ENCODE measurements at regions not wholly inside any gene's neighbourhood (a gene's known extent, or its start where the extent isn't known, plus 50 kb on each side); places are given as distances from the start of the nearest gene placed in this dataset.

DNA sequence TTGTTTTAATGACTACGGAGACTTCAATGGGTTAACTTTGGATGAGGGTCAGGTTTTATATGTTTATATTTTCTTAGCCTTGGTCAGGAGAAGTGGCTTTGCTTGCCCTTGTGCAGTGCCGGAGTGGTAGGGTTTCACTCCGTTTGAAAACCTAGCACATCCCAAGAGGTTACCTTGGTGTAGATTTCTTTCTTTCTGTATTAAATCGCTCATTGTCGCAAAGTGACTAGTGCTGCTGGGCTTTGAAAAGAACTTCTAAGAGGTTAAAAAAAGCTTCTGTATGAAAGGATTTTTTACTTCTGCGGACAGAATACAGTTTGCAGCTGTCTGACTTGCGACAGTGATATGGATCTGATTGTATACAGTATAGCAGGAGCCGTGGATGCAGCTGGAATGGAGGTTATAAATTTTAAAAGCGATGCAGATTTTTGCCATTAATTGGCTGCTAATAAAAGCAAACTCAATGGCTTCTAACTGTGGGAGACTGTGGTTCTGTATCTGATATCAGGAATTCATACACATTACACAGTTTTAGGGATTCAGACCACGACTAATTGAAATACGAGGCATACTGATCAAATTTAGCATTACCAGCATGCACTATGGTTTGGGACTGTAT is 340.9 kb upstream of the PITX2 start:
- POLR2A ChIA-PET, result no interaction called here
- CTCF ChIA-PET, result interaction anchor here (0.6 kb wide), 1 partner anchor 208 kb away, joined by 3 read pairs; no protein-coding TSS in a partner anchor

DNA sequence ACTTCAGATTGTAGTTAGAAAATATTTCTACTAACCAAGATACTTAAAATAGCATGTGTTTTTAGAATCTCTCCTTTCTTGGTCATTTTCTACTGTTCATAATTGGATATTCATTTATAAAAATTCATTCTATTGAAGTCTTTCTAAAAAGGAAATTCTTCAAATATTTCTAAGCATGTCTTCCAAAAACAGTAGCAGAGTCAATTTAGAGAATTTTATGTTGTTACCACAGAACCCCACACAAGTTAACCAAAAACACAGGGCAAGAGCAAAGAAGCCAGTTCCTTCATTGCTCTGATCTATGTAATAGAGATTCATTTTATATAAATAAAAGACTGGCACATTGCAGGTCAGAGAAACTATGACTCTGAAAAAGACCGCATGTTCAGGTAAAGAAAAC is 345.1 kb upstream of the PITX2 start:
- DNase-seq (ENCODE audit: low read depth, low spot score) (no peak), ATAC-seq (no peak)
- Histone ChIP-seq H3K4me1 (ENCODE audit: control insufficient read depth, insufficient read depth, low read length) (no peaks in the 10 kb centered on the region), H3K27me3 (ENCODE audit: control insufficient read depth, insufficient read depth, low read length) (no peaks in the 10 kb centered on the region), H3K9me3 (ENCODE audit: control insufficient read depth, insufficient read depth, low read depth, low read length) (no peaks in the 10 kb centered on the region), H3K36me3 (ENCODE audit: control insufficient read depth, insufficient read depth, low read length) (no peaks in the 10 kb centered on the region; the same call in 1 of the 2 replicates), H3K27ac (ENCODE audit: low read length) (no peak overlapping the region), H3K4me3 (ENCODE audit: low read depth in 2 of 2, low read length in 2 of 2) (no peak overlapping the region)
- BruUV-seq (replicated peaks), result no TSS peak
- ChIA-PET POLR2A (no interaction called here), CTCF (no interaction called here)
- TF ChIP-seq, protein P1, sequence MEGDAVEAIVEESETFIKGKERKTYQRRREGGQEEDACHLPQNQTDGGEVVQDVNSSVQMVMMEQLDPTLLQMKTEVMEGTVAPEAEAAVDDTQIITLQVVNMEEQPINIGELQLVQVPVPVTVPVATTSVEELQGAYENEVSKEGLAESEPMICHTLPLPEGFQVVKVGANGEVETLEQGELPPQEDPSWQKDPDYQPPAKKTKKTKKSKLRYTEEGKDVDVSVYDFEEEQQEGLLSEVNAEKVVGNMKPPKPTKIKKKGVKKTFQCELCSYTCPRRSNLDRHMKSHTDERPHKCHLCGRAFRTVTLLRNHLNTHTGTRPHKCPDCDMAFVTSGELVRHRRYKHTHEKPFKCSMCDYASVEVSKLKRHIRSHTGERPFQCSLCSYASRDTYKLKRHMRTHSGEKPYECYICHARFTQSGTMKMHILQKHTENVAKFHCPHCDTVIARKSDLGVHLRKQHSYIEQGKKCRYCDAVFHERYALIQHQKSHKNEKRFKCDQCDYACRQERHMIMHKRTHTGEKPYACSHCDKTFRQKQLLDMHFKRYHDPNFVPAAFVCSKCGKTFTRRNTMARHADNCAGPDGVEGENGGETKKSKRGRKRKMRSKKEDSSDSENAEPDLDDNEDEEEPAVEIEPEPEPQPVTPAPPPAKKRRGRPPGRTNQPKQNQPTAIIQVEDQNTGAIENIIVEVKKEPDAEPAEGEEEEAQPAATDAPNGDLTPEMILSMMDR (IDR thresholded peaks at IDR 0.05), result no peak
- TF ChIP-seq, protein P2, sequence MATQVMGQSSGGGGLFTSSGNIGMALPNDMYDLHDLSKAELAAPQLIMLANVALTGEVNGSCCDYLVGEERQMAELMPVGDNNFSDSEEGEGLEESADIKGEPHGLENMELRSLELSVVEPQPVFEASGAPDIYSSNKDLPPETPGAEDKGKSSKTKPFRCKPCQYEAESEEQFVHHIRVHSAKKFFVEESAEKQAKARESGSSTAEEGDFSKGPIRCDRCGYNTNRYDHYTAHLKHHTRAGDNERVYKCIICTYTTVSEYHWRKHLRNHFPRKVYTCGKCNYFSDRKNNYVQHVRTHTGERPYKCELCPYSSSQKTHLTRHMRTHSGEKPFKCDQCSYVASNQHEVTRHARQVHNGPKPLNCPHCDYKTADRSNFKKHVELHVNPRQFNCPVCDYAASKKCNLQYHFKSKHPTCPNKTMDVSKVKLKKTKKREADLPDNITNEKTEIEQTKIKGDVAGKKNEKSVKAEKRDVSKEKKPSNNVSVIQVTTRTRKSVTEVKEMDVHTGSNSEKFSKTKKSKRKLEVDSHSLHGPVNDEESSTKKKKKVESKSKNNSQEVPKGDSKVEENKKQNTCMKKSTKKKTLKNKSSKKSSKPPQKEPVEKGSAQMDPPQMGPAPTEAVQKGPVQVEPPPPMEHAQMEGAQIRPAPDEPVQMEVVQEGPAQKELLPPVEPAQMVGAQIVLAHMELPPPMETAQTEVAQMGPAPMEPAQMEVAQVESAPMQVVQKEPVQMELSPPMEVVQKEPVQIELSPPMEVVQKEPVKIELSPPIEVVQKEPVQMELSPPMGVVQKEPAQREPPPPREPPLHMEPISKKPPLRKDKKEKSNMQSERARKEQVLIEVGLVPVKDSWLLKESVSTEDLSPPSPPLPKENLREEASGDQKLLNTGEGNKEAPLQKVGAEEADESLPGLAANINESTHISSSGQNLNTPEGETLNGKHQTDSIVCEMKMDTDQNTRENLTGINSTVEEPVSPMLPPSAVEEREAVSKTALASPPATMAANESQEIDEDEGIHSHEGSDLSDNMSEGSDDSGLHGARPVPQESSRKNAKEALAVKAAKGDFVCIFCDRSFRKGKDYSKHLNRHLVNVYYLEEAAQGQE (IDR thresholded peaks at IDR 0.05; ENCODE audit: insufficient read depth in 1 of 2, low read depth in 2 of 2, low read length in 1 of 2), result no peak
- no peak for TF ChIP-seq SIN3A (IDR thresholded peaks at IDR 0.05; ENCODE audit: borderline replicate concordance, insufficient read depth, low read depth, low read length)
- TF ChIP-seq POLR2AphosphoS5 (IDR thresholded peaks at IDR 0.05; ENCODE audit: low read depth, low read length), result no peak
- no peak for TF ChIP-seq TCF7L2 (IDR thresholded peaks at IDR 0.05; ENCODE audit: low read depth, low read length)
- intact Hi-C loops (cut with micrococcal nuclease; ENCODE audit: unreplicated experiment), result no loop called here
- in situ Hi-C loops (cut with HindIII; ENCODE audit: low pct_unique_long_range_greater_than_20kb, low sequenced_read_pairs), result no loop called here

More for the DNA sequence above, 340.9 kb upstream of the PITX2 start:
- intact Hi-C loops (cut with micrococcal nuclease; ENCODE audit: unreplicated experiment), result no loop called here
- ATAC-seq (no peak), DNase-seq (ENCODE audit: low read depth, low spot score) (no peak)
- no TSS peak for BruUV-seq (replicated peaks)
- Histone ChIP-seq H3K4me3 (ENCODE audit: low read depth in 2 of 2, low read length in 2 of 2) (no peak overlapping the region), H3K36me3 (ENCODE audit: control insufficient read depth, insufficient read depth, low read length) (no peaks in the 10 kb centered on the region; the same call in 1 of the 2 replicates), H3K27me3 (ENCODE audit: control insufficient read depth, insufficient read depth, low read length) (no peaks in the 10 kb centered on the region), H3K9me3 (ENCODE audit: control insufficient read depth, insufficient read depth, low read depth, low read length) (no peaks in the 10 kb centered on the region), H3K4me1 (ENCODE audit: control insufficient read depth, insufficient read depth, low read length) (no peaks in the 10 kb centered on the region), H3K27ac (ENCODE audit: low read length) (no peak overlapping the region)
- in situ Hi-C loops (cut with HindIII; ENCODE audit: low pct_unique_long_range_greater_than_20kb, low sequenced_read_pairs), result no loop called here
- no peak for TF ChIP-seq TCF7L2 (IDR thresholded peaks at IDR 0.05; ENCODE audit: low read depth, low read length)
- TF ChIP-seq POLR2AphosphoS5 (IDR thresholded peaks at IDR 0.05; ENCODE audit: low read depth, low read length), result no peak
- TF ChIP-seq, protein P2 (IDR thresholded peaks at IDR 0.05; ENCODE audit: insufficient read depth in 1 of 2, low read depth in 2 of 2, low read length in 1 of 2), result no peak
- TF ChIP-seq, protein P1 (IDR thresholded peaks at IDR 0.05), result no peak
- TF ChIP-seq SIN3A (IDR thresholded peaks at IDR 0.05; ENCODE audit: borderline replicate concordance, insufficient read depth, low read depth, low read length), result no peak
